ENCODE measurements at regions not wholly inside any gene's neighbourhood (a gene's known extent, or its start where the extent isn't known, plus 50 kb on each side); places are given as distances from the start of the nearest gene placed in this dataset.
A peak's percentile ranks its signal among the peaks of the same experiment; 100 is the strongest.
"Not testable (repeated sequence)": the region's sequence is repeated elsewhere in the genome, so short reads cannot be mapped to it uniquely, and the experiment has no call there.

GRCh38 chr7:15143936-15144335 is 241.4 kb upstream of the DGKB start:
- DNase-seq (ENCODE audit: low read depth), result no peak

DNA sequence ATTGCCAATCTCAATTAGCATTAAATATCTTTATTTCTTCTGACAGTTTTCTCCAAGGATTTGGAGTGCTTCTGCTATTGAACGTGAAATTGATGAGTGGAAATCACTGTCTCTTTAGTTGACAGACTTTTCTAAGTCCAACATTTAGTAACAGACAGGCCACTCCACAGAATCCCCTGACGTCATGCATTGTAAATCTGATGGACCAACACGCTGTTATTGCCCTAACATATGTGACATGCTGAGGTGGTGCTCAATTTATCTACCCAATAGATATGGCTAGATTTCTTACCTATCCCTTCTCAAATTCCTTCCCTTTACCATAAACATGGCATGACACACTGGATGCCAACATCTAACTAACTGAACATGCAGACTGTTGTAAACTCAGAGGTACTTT is 240.6 kb upstream of the DGKB start:
- DNase-seq (ENCODE audit: low read depth), result no peak

DNA sequence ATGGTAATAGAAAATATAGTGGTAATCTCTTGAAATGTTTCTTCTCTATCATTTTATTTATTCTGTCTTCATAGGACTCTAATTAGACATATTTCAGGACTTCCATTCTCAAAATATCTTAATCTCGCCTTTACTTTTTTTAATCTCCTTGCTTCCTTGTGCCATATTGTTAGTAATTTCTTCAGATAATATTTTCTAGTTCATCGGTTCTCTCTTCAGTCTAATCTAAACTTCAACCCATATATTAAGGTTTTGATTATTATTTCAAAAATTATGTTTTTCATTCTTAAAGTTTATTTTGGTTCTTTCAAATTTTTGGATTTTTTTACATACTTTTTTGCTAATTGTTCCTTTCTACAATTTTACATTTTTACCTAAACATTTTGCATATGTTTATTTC is 237.9 kb upstream of the DGKB start:
- DNase-seq (ENCODE audit: low read depth), result no peak

- no peak for DNase-seq (ENCODE audit: low read depth)
These were observed 229.1 kb upstream of the DGKB start for GRCh38 chr7:15131661-15132060.

DNA sequence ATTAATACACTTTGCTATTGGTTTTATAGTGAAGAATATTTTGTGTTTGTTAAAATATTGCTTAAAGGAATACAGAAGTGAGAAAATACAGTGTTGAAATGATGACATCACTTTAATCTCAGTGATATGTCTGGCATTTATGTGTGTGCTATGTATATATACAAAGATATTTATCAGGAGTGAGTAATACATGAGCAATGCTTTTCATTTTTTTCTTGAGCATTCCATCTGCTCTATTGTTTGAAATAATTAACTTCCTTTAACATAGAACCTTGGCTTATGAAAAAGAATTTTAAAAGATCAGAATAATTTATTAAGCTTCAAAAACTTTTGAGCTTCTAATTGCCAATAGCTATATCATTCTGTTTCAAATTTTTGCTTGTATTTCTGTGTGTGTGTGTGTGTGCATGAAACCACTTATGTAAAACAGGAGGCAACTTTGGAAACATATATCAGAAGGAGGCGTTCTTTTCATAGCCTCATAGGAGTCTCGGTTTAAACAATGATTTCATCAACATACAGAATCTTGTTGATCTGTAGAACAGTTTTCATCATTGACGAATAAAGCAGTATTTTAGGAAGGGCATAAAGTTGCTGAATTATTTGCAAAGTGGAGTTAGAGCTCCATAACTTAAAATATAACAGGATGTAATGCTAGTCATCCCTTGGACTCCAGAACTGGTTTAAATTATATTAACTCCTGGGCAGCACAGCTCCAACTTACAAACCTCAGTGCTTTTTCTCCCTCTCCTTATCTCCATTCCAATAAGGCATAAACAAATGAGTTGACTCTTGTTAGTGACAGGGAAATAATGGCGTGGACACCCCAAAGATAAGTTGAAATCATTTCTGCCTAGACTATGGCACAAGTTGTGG is 228.4 kb upstream of the DGKB start:
- DNase-seq (ENCODE audit: low read depth), result peak; percentile 36

DNA sequence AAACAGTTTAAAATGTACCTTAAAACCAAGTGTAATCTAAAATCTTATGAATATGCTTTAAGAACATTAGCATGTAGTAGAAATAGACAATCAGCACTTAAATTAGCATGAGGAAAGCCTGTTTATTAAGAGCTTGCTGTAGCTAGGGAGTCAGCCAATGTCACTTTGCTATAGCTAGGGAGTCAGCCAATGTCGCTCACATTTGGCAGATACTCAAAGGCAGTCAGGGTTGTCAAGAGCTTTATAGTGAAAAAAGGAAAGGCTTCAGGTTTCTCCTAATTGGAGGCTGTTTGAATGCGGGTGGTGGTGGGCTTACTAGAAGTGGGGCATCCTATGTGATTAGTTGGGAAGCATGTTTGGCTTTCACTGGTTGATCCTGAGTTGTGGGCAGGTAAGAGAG is 226.2 kb upstream of the DGKB start:
- no peak for DNase-seq (ENCODE audit: low read depth)

GRCh38 chr7:15126653-15127052 is 224.1 kb upstream of the DGKB start:
- not testable (repeated sequence) for DNase-seq (ENCODE audit: low read depth)

GRCh38 chr7:15123901-15124300 is 221.3 kb upstream of the DGKB start:
- DNase-seq (ENCODE audit: low read depth), result no peak

DNA sequence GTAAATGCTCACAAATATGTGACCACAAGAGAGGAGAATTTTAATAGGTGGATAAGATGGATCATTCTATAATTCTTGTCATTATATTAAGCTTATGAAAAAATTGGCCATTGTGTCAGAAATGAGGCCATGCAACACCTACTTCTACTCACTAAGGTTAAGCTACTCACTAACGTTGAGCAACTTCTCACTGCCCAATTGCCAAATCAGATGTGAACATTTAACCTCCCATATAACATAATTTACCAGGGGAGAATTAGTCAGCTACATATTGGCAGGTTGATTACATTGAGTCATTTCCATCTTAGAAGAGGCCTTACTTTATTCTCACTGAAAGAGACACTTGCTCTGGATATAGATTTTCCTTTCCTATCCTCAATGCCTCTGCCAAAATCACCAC is 211.2 kb upstream of the DGKB start:
- no peak for DNase-seq (ENCODE audit: low read depth)

GRCh38 chr7:15105711-15106110 is 203.2 kb upstream of the DGKB start:
- DNase-seq (ENCODE audit: low read depth), result no peak

DNA sequence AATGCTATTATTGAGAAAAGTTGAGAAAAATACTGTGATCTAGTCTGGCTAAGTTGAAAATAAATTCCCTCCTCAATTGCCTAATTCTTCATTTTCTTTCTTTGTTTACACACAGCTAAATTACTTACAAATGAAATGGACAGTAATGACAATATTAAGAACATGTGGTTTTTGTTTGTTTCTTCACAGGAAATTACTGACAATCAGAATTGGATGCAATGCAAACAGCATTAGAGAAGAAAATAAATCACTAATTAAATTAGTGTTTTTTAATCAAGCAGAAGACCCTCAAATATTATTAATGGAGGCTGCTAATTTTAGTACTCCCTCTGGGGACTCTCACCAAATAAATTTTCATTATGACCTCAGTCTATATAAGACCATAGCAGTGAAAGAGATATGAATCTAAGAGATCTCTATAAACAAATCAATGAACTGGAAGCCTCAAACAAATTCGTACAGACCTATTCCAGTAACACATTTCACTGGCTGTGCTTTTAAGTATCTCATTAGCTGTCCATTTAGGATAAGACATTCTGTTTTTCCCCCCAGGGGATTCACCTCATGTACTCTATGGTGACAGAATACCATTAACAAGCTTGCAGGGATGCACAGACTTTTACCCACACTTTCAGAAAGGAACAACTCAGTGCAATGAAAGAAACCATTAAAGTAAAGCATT is 202.0 kb upstream of the DGKB start:
- no peak for DNase-seq (ENCODE audit: low read depth)

DNA sequence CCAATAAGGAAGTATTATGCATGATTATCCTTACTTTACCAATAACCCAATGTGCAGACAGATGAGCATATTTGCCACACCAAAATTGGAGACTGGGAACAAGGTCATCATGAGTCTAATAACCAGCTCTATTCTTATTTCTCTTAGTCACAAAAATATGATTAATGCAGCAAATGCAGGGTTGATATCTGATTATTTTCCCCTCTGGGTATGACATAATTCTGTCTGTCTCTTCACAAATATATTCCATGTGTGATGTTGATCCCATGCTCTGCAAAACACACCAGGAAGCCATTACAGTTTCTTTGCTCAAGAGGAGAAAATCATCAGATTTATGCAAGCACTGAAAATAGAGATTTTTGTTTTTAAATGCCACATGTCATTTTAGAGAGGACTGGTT is 196.5 kb upstream of the DGKB start:
- no peak for DNase-seq (ENCODE audit: low read depth)

DNA sequence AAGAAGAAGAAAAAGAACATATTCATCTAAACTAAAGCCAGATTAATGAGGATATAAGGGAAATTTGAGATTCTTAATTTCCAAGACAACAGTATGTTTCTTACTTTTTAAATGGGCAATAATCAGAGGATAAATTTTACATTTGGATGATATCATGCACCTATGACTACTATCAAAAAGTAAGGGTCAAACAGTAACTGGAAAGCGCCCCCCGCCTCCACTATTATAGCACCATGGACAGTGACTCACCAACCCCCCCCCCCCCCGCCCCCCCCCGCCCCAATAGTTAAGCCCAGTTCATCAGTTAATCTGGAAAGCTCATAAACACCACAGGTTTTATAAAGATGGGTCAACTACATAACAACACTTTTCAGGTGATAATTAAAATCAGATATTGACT is 194.3 kb upstream of the DGKB start:
- no peak for DNase-seq (ENCODE audit: low read depth)

GRCh38 chr7:15094989-15095388 is 192.4 kb upstream of the DGKB start:
- no peak for DNase-seq (ENCODE audit: low read depth)

DNA sequence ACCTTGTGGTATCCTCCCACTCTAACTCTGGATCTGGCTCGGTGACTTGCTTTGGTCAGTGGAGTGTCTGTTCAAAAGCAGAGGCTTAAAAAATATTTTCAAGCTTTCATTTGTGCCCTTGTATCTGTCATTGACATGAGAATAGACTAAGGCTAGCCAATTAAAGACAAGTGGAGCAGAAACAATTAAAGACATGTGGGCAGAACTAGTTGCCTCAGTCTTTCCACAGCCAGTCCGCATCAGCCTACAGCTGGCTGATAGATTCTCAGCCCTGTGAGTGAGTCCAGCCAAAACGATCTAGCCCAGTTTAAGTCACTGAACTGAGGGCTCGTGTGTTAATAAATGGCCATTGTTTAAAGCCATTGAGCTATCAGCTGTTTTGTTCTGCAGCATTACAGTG is 185.2 kb upstream of the DGKB start:
- no peak for DNase-seq (ENCODE audit: low read depth)

- DNase-seq (ENCODE audit: low read depth), result no peak
These were observed 184.3 kb upstream of the DGKB start for GRCh38 chr7:15086862-15087261.

- DNase-seq (ENCODE audit: low read depth), result no peak
These were observed 183.6 kb upstream of the DGKB start for GRCh38 chr7:15086131-15086611.

- no peak for DNase-seq (ENCODE audit: low read depth)
These were observed 182.8 kb upstream of the DGKB start for GRCh38 chr7:15085366-15085765.

GRCh38 chr7:15084368-15084767 is 181.8 kb upstream of the DGKB start:
- no peak for DNase-seq (ENCODE audit: low read depth)

- no peak for DNase-seq (ENCODE audit: low read depth)
These were observed 179.3 kb upstream of the DGKB start for GRCh38 chr7:15081891-15082290.

DNA sequence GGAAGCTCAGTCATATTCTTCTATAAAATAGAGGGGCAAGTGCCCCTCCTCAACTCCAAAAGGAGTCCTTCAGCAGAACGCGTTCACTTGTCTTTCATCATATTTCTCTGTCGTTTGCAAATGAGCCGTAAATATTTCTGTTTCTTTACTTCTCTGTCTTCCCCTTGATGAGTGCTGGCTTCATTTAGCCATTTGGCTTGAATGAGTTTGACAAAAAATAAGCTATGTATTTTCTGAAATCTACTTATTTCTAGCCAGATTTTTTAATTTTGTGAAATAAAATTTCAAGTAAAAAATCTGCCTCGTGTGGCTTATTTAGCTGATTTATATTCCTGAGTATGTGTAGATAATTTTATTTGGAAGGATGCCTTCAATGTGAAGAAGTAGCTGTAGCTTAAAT is 170.8 kb upstream of the DGKB start:
- no peak for DNase-seq (ENCODE audit: low read depth)

- no peak for DNase-seq (ENCODE audit: low read depth)
These were observed 165.8 kb upstream of the DGKB start for GRCh38 chr7:15068324-15068723.

DNA sequence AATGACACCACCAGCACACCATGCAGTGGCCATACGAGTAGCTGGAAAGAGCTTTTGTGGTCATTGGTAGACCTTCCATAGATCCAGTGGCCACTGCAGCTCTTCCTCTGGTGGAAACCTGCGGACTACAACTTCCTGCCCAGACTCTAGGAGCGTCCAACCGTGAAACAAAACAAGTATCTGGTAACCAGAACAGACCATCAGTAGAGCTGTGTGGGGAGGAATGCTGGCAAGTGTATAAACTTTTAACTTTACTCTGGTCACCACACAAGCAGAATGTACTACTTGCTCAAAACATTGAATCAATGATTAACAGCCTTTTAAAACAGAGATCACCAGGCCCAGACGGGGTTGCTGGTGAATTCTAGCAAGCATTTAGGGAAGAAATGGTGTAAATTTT is 154.7 kb upstream of the DGKB start:
- no peak for DNase-seq (ENCODE audit: low read depth)

DNA sequence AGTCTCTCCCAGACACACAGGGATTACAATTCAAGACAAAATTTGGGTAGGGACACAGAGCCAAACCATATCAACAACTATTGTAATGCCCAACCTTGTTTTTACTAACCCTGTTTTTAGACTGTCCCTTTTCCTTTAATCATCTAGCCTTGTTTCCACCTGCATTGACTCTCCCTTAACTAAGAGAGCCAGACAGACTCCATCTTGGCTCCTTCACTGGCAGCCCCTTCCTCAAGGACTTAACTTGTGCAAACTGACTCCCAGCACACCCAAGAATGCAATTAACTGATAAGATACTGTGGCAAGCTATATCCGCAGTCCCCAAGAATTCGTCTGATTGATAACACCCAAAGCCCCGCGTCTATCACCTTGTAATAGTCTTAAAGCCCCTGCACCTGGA is 151.8 kb upstream of the DGKB start:
- not testable (repeated sequence) for DNase-seq (ENCODE audit: low read depth)
